Upper lobe of left lung (tissue), 4 donors: ENCODE measurements at regions not wholly inside any gene's neighbourhood (a gene's known extent, or its start where the extent isn't known, plus 50 kb on each side); places are given as distances from the start of the nearest gene placed in this dataset.

Source experiments
- POLR2AphosphoS5 ChIP-seq, 2 donors: sonication (generic); formaldehyde crosslinking; IDR thresholded peaks; one replicate each; pipeline ENCODE4 v1.5.1; 2017; ENCODE audit warnings: antibody characterized with exemption in 2 of 2
- TF ChIP-seq, protein P1 (sequence below), 6 experiments: fragments of 450-650 bp in 4 of 6; fragments of 200-600 bp in 2 of 6; sonication (generic) in 2 of 6; IDR thresholded peaks; one replicate each; pipeline ENCODE4 v1.5.1; 2016 to 2019; ENCODE audit warnings: antibody characterized with exemption in 6 of 6

DNA sequence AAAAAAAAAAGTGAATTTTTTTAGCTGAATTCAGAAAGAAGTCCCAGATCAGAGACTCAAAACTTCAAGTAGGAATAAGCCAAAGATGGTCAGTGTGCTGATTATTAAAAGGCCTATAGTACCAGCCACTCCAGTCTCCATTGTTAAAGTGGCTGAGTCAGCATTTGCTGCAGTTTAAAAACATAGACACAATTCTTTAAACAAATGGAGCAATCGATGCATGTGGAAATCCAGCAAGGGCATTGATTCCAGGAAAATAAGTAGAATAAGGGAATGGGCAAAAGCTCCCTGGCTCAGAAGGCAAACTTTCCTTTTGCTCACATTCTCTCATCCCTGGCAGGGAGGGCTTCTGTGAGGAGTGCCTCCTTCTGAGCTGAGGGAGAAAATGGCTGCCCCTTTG lies 317.6 kb downstream of the LRIG3 start:
- TF ChIP-seq, protein P1, sequence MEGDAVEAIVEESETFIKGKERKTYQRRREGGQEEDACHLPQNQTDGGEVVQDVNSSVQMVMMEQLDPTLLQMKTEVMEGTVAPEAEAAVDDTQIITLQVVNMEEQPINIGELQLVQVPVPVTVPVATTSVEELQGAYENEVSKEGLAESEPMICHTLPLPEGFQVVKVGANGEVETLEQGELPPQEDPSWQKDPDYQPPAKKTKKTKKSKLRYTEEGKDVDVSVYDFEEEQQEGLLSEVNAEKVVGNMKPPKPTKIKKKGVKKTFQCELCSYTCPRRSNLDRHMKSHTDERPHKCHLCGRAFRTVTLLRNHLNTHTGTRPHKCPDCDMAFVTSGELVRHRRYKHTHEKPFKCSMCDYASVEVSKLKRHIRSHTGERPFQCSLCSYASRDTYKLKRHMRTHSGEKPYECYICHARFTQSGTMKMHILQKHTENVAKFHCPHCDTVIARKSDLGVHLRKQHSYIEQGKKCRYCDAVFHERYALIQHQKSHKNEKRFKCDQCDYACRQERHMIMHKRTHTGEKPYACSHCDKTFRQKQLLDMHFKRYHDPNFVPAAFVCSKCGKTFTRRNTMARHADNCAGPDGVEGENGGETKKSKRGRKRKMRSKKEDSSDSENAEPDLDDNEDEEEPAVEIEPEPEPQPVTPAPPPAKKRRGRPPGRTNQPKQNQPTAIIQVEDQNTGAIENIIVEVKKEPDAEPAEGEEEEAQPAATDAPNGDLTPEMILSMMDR (IDR thresholded peaks at IDR 0.05), result no peak
- no peak for TF ChIP-seq POLR2AphosphoS5 (IDR thresholded peaks at IDR 0.05)
